Activated CD8-positive, alpha-beta memory T cell treated with anti-CD3 and anti-CD28 coated beads for 36 hours (primary cell): ENCODE measurements at regions not wholly inside any gene's neighbourhood (a gene's known extent, or its start where the extent isn't known, plus 50 kb on each side); places are given as distances from the start of the nearest gene placed in this dataset.

ENCODE experiments used
- CTCF ChIA-PET: fragments of 350-600 bp; sonication (Branson Sonifier 250); formaldehyde crosslinking; loops from one replicate; lab custom pipeline; 2021; ENCODE audit warnings: antibody characterized with exemption; lab: Charles Lee
- POLR2A ChIA-PET: fragments of 350-600 bp; sonication (Branson Sonifier 250); formaldehyde crosslinking; loops from one replicate; lab custom pipeline; 2021; ENCODE audit warnings: antibody characterized with exemption; lab: Charles Lee

DNA sequence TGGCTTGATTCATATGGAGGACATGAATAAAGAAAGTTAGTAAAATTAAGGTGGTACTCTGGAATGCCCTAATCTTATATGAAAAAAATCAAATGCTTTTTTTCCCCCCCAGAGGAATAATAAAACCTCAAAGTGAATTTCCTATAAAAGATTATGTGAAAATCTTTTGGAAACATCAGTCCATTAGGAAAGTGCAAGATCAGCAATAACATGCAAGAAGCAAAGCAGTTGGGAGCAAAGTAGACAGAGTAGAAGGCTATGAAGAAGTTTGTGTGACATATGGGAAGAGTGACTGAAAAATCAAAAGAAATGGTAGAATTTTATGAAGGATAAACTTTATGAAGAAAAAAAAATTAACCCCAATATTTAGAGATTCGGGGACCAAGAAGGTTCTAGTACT lies 998.0 kb upstream of the EPHA7 start:
- CTCF ChIA-PET = no interaction called here
- POLR2A ChIA-PET = no interaction called here

DNA sequence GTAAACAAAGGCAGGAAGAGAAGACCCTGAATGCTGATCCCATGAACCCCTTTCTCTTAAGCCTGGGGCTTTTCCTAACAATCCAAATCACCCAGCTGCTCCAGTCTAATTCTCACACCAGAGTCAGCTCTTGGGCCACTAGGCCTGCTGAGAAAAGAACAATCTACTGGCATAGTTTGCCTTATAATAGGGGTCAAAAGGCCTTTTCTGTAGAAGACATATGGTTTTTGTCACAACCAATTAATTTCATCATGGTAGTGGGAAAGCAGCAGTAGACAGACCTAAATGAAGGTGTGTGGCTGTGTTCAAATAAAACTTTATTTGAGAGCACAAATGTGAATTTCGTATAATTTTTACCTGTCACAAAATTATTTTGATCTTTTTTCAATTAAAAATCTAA lies 994.7 kb upstream of the EPHA7 start:
- POLR2A ChIA-PET = no interaction called here
- CTCF ChIA-PET = no interaction called here

DNA sequence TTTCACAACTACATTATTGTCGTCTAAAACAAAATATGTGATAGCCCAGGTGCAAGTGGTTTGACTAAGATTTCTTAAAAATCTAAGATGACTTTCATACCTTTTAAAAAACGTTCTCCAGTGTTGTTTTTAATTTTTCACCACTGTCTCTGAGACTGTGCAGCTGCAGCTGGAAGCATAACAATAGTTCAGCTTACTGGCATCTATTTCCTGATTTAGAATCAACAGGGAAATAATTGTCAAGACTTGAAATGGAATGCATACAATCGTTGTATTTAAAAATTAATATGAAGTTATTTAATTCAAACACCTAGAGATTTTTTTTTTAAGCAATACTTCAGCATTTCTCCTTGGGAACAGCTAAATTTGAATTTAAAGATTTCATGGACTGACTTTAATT lies 982.0 kb upstream of the EPHA7 start:
- POLR2A ChIA-PET = no interaction called here
- CTCF ChIA-PET = no interaction called here

DNA sequence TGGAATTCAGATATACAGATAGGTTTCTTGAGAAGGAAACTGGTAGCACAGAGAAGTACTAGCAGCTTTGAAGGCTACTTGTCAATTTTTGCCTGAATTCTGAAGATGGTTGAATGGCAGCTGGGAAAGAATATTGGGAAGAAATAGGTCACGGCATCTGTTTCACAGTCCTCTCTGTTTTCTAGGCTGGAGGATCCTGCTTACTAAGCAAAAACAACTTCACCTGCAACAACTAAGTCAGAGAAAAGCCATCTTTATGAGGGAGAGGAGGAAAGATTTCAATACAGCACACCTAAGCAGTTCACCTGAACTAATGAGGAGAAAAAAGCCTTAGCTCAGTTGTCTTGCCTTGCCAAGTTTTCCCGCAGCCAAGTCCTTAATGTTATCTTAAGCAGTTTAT lies 975.5 kb upstream of the EPHA7 start:
- CTCF ChIA-PET = no interaction called here
- POLR2A ChIA-PET = no interaction called here

DNA sequence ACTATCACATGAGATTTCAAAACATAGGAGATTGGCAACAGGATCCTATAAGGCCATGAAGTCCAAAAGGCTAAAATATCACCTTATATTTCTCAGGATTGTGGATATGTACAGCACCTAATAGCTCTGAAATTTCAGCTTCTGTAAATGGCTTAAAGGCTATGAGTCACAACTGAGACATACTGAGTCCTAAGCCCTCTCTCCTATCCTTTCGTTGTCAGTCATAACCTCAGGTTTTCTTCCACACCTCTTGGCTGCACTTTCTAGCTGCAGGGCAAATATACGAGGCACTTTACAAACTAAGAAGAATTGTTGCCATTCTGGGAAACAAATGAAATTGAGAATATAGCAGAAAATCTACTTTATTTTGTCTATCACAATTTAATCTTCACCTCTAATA lies 969.9 kb upstream of the EPHA7 start:
- ChIA-PET CTCF (no interaction called here), POLR2A (no interaction called here)

DNA sequence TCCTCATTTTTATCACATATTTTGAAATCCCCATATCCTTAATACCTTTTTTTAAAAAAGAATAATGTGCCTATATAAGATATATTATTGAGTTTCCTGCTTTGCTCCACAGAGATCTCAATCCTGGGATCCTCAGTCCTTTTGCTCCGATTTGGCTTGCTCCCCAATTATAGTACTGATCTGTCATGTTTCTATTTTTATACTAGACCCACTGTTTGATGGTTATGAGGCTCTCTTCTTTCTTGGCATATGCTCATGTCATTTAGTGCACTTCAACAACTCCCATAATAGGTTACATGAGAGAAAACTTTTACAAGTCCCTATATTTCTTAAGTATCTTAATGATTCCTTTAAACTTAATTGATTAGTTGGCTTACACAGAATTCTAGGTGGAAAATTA lies 958.5 kb upstream of the EPHA7 start:
- POLR2A ChIA-PET = no interaction called here
- CTCF ChIA-PET = no interaction called here

DNA sequence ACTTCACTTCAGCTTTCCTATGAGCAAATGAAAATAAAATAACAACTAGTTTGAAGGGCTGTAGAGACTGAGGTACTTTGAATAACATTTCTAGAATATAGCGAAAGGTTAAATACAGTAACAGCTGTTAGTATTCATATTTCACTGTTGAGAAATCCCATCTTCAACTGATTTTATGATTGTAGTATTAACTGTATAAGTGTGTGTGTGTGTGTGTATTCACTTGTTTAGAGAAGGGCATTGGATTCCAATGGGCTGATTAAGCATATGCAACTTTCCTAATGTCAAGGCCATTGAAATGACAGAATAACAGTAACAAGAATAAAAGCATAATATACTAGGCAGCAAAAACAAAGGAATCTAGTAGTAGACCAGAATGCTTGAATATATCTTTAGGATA lies 957.5 kb upstream of the EPHA7 start:
- ChIA-PET POLR2A (no interaction called here), CTCF (no interaction called here)

DNA sequence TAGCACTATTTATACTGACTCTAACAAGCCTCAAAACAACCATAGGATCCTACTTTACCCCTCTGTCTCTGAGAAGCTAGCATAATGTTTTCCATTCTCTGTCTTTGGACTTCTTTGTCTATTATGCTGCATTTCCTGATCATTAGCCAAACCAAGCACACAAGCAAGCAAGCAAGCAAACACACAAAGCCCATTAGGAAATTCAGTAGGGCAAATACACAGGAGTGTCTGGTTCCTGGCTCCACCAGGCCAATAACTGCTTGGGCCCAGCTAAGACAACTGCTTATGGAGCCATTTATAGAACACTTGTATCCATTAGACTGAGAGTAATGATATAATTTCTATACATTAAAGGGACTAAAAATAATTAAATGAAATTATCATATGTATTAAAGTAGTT lies 952.9 kb upstream of the EPHA7 start:
- CTCF ChIA-PET = no interaction called here
- POLR2A ChIA-PET = no interaction called here

DNA sequence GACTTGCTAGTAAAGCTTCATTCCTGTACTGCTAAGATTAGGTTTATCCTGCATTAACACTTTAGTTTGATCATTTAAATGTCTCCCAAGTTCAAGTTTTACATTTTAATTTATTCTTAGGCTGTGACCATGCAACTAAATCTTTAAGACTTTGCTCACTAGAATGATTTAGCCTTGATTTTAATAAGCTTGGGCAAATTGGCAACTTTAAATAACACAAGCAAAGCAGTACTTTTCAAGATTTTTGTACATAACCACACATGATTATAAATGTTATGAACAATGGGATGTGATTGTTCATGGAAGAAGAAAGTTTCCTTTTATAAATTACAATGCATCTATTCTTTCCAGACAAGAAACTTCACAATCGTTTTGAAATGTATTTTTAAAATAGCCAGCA lies 948.0 kb upstream of the EPHA7 start:
- ChIA-PET POLR2A (no interaction called here), CTCF (no interaction called here)

DNA sequence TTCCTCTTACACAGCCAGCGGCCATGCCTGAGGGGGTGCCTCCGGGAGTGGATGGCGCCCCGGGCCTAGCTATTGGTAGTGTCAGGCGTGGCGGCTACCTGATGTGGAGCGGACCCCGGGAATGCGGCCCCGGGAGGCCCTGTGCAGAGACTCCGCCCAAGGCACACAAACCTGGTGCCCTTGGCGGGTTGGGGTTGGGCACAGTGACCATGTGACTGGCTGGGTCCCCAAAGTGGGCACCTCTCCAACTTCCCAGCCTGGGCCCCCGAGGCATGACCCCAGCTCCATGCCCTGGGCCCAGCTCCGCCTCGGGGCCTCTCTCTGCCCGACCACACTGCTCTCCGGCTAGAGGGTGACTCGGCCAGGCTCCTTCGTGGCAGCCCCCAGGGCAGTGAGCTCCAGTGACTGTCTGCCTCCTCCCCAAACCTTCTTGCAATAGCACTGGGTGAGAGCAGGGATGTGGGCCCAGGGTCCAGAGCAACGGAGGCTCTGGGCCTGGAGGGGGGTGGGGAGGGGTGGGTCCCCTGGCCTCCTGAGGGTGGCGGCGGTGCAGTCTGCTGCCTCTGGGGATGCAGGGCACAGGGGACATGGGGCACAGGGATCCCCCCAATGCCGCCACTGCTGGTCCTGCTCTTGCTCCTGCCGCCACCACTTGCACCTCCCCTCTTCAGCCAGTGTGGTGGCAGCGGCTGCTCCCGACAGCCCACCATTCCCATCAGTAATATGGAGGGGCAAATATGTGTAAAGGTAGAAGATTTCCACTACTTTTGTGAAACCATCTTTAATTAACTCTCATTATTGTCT lies 942.9 kb upstream of the EPHA7 start:
- POLR2A ChIA-PET = no interaction called here
- CTCF ChIA-PET = no interaction called here

DNA sequence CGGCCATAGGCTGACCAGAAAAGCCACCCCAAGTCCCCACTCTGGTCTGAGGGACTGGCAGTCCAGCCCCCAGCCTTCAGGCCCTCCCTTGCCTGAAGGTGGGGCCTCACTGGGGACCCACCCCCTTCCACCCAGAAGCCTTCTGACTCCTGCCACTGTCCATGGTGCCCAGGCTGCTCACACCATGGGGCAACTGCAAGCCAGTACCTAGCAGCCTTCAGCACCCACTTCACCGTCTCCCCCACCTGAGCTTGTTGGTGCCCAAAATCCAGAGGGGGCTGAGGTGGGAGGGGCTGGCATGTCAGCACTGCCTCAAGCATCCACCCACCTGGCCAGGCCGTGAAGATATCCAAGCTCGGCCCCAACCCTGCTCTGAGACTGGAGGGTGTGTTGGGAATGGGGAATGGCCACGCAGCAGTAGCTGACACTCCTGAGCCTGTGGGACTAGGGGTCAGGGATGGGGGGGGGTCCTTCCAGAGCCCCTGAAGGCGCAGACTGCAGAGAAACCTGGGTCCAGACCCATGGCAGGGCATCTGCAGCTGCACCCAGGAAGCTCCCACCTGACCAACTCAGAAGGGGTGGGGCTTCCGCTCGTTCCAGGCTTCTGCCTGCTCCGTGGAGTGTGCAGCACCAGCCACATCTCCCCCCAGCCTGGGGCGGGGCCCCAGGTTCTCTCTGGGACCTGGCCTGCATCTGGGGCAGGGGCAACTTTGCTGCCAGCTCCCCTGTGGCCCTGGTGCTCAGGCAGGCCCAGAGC lies 942.1 kb upstream of the EPHA7 start:
- CTCF ChIA-PET = no interaction called here
- POLR2A ChIA-PET = no interaction called here

DNA sequence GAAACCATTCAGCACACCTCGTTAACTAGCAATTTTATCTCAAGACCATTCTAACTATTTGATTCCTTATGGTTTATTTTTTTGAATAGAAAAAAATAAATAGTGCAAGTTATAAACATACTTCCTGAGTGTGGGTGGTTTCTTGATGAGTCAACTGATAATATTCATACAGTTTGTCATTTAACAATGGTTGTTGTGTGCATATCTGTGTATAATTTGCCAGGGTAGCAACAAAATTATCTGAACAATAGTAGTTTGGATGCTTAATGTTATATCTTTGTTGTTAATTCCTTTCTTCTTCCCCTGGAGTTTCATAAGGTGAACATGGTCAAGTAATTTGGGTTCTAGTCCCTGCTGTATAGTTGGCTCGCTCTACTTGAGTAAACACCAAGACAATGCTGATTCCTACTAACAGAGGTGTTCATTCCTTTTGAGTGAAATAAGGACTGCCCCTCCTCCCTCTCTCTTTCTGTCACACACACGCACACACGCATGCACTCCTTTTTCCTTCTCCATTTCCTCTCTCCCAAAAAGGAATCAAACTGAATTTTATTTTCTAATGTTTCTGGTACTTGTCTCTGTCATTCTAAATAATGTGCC lies 938.1 kb upstream of the EPHA7 start:
- CTCF ChIA-PET = no interaction called here

DNA sequence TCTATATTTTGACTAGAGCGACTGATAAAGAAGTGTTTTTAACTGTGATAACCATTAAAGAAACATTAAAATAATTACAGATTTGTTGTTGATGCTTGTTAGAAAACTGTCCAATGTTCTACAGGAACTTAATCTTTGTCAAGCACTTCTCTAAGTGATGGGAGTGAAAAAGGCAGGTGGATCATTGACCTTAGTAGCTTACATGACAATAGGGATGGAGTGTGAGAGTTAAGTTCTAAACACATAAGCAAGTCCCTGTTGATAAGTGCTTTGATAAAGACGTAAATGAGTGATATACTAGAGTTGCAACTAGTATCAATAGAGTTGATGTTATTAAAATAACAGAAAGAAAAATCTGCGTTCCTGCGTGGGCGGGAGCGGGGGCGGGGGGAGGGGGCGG lies 931.5 kb upstream of the EPHA7 start:
- CTCF ChIA-PET = no interaction called here
- POLR2A ChIA-PET = no interaction called here

More for the DNA sequence above, 938.1 kb upstream of the EPHA7 start:
- POLR2A ChIA-PET = no interaction called here

DNA sequence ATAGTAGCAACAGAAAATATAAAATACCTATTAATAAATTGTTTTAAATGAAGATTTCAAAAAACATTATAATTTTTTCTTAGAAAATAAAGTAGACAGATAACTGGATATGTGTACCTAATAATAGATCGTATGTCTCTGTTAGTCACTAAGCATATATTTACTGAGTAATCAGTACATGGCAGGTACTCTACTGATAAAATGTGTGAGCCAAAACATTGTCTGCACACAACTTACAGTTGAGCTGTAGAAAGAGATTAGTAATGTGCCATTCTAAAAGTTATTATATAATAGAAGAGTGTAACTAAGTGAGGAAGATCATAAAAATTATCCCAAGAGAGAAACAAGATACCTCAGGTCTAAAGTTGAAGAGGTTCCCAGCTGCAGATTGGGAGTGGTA lies 929.9 kb upstream of the EPHA7 start:
- ChIA-PET CTCF (no interaction called here), POLR2A (no interaction called here)

DNA sequence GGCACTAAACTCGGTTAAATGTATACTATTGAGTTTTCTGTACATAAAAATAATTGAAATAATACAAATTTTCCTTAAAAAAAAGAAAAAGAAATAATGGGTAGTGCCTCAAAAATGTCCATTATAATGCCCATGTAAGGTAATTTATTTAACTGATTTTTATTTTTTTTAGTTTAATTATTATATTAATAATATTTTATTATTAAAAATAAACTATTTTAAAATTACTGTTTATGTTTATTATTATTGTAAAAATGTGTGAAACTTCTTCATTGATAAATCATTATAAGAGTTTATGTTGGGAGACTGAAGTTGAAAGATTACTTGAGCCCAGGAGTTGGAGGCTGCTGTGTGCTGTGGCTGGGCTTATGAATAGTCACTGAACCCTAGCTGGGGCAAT lies 925.5 kb upstream of the EPHA7 start:
- ChIA-PET POLR2A (no interaction called here), CTCF (no interaction called here)

DNA sequence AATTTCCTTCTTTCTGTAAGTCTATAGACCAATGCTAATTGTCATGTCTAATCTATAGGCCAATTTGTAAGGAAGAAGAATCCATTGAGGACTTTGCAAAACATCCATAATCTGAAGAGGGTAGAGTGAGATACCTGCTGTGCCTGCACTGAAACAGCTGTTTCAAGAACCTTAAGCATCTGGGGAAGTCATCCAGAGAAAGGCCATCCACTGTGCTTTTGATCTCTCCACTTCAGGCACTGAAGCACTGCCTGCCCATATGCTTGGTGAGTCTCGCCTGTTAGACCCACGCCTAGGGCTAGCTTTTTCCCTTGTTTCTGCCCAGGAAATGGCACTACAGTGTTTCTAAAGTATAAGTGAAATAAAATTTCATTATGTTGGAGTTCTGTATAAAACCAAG lies 921.8 kb upstream of the EPHA7 start:
- POLR2A ChIA-PET = no interaction called here

DNA sequence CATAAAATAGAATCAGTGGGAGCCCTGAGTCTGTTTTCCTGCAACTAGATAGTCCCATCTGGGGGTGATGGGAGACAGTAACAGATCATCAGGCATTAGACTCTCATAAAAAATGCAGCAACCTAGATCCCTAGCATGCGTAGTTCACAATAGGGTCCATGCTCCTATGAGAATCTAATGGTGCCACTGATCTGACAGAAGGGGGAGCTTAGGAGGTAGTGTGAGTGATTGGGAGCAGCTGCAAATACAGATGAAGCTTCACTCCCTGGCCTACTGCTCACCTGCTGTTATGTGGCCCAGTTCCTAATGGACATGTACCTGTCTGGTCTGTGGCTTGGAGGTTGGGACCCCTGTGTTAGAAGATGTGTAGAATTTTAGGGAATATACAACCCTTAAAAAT lies 904.5 kb upstream of the EPHA7 start:
- POLR2A ChIA-PET = no interaction called here
- CTCF ChIA-PET = no interaction called here

More for the DNA sequence above, 921.8 kb upstream of the EPHA7 start:
- CTCF ChIA-PET = no interaction called here

DNA sequence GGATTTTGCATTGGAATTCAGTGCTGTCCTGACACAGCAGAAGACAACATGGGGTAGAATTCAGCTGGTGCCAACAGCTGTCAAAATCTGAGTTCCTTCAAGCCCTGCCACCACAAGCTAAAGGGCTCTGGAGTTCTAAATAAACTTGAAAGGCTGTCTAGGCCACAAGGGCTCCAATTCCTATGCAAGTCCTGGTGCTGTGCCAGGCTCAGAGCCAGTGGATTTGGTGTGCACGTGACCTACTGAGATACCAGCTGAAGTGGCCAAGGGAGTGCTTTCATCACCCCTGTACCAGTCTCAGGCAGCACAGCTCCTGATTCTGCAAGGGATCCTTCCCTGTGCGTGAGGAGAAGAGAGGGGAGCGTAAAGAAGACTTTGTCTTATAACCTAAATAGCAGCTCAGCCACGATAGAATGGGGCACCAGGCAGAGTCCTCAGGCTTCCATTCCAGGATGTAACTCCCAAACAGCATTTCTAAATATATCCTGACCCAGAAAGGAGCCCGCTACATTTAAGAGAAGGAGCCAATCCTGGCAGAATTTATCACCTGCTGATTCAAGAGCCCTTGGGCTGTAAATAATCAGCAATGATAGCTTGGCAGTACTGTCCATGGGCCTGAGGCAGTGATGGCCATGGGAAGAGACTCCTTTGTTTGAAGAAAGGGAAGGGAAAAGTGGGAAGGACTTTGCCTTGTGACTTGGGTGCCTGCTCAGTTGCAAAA lies 881.2 kb upstream of the EPHA7 start:
- POLR2A ChIA-PET = no interaction called here
- CTCF ChIA-PET = no interaction called here

DNA sequence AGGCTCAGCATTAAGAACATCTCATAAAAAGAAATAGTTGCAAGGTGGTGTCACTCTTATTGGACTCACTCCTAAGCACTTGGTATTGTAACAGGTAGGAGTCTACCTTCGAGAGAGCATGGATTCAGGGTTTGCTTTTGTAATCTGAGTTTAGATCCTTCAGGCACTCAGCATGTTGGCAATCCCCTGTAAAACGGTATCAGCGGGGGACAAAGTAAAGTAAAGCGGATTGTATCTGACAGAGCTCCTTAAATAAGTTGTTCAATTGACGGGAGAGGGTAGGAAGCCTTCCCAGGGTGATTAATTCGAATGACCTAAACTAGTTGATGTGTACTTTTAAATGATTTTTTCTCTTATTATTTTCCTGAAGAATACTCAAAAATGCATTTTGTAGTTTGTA lies 869.8 kb upstream of the EPHA7 start:
- ChIA-PET POLR2A (no interaction called here), CTCF (no interaction called here)

DNA sequence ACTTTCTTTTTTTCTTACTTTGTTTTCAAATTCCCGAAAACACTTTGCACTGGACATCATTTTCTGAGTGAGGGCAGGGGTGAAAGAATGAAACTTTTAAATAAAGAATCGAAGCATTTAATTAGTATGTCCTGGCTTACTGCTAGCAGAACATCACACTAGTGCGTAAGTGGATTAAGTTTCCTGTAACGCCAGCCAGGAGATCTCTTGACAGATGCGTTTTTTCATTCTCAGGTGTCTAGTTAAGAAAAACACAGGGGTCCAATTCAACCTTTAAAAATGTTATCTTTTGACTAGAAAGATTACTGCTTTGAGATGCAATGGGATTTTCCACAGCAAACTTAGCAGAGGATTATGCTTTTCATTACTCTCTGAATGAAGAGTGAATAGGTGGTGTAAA lies 858.8 kb upstream of the EPHA7 start:
- CTCF ChIA-PET = no interaction called here
- POLR2A ChIA-PET = no interaction called here
